Ectodermal cell (in vitro differentiated cells): ENCODE measurements at regions not wholly inside any gene's neighbourhood (a gene's known extent, or its start where the extent isn't known, plus 50 kb on each side); places are given as distances from the start of the nearest gene placed in this dataset.

ENCODE experiments used
- H3K27ac ChIP-seq: 2 replicates; pipeline ENCODE4 v1.7.0; 2013; ENCODE audit warnings: mild to moderate bottlenecking, low read depth, low read length; ENCODE audit not compliant: insufficient read depth, poor library complexity, severe bottlenecking
- H3K27me3 ChIP-seq: 2 replicates; pipeline ENCODE4 v1.7.0; 2013; ENCODE audit warnings: mild to moderate bottlenecking, low read length; ENCODE audit not compliant: insufficient read depth, control insufficient read depth, poor library complexity, severe bottlenecking
- H3K36me3 ChIP-seq: one replicate; pipeline ENCODE4 v1.7.0; 2013; ENCODE audit warnings: low read length; ENCODE audit not compliant: control insufficient read depth, insufficient read depth
- H3K4me1 ChIP-seq: one replicate; pipeline ENCODE4 v1.7.0; 2013; ENCODE audit warnings: low read length; ENCODE audit not compliant: control insufficient read depth, insufficient read depth
- H3K4me3 ChIP-seq: 2 replicates; pipeline ENCODE4 v1.7.0; 2013; ENCODE audit warnings: low read depth, low read length, control low read depth; ENCODE audit not compliant: insufficient read depth
- H3K9me3 ChIP-seq: 2 replicates; pipeline ENCODE4 v1.7.0; 2013; ENCODE audit warnings: mild to moderate bottlenecking, low read length, moderate library complexity; ENCODE audit not compliant: control insufficient read depth
- WGBS, 2 experiments: methylation state at CpG; one replicate each; pipeline ENCODE4 v1.1.7; 2013; ENCODE audit warnings: missing lambda C conversion rate in 2 of 2; 5-methylcytosine and 5-hydroxymethylcytosine counted together

GRCh38 chr6:156725712-156726111 lies 51.5 kb upstream of the ARID1B start:
- Histone ChIP-seq H3K27ac (no peak overlapping the region), H3K4me1 (no peaks in the 10 kb centered on the region), H3K9me3 (no peaks in the 10 kb centered on the region), H3K4me3 (no peak overlapping the region), H3K36me3 (no peaks in the 10 kb centered on the region), H3K27me3 (no peaks in the 10 kb centered on the region)

- no peaks in the 10 kb centered on the region for H3K27me3 ChIP-seq
- no peaks in the 10 kb centered on the region for H3K9me3 ChIP-seq
- H3K36me3 ChIP-seq, result no peaks in the 10 kb centered on the region
- H3K4me1 ChIP-seq, result no peaks in the 10 kb centered on the region
- H3K4me3 ChIP-seq, result no peak overlapping the region
- no peak overlapping the region for H3K27ac ChIP-seq
- WGBS, 2 experiments, result 28 to 33% methylated on average over 17 of the region's 17 CpGs
Observed at GRCh38 chr6:156720691-156721685, 56.2 kb upstream of the ARID1B start.

GRCh38 chr6:156719720-156720563 lies 57.2 kb upstream of the ARID1B start:
- 58 to 59% methylated on average over 50 of the region's 50 CpGs for WGBS, 2 experiments
- Histone ChIP-seq H3K36me3 (no peaks in the 10 kb centered on the region), H3K4me1 (no peaks in the 10 kb centered on the region), H3K9me3 (no peaks in the 10 kb centered on the region), H3K27me3 (no peaks in the 10 kb centered on the region), H3K27ac (no peak overlapping the region), H3K4me3 (no peak overlapping the region)

GRCh38 chr6:156719395-156719719 lies 57.8 kb upstream of the ARID1B start:
- H3K27ac ChIP-seq, result no peak overlapping the region
- no peak overlapping the region for H3K4me3 ChIP-seq
- H3K9me3 ChIP-seq, result no peaks in the 10 kb centered on the region
- no peaks in the 10 kb centered on the region for H3K4me1 ChIP-seq
- 86 to 88% methylated on average over 13 of the region's 13 CpGs for WGBS, 2 experiments
- no peaks in the 10 kb centered on the region for H3K27me3 ChIP-seq
- H3K36me3 ChIP-seq, result no peaks in the 10 kb centered on the region

- H3K27ac ChIP-seq, result no peak overlapping the region
- no peaks in the 10 kb centered on the region for H3K27me3 ChIP-seq
- no peaks in the 10 kb centered on the region for H3K9me3 ChIP-seq
- H3K36me3 ChIP-seq, result no peaks in the 10 kb centered on the region
- H3K4me3 ChIP-seq, result no peak overlapping the region
- WGBS, 2 experiments, result 88 to 92% methylated on average over 17 to 18 of the region's 18 CpGs
- H3K4me1 ChIP-seq, result no peaks in the 10 kb centered on the region
Observed at GRCh38 chr6:156718647-156719394, 58.4 kb upstream of the ARID1B start.

- H3K27ac ChIP-seq, result no peak overlapping the region
- no peaks in the 10 kb centered on the region for H3K27me3 ChIP-seq
- no peaks in the 10 kb centered on the region for H3K36me3 ChIP-seq
- H3K4me3 ChIP-seq, result no peak overlapping the region
- H3K9me3 ChIP-seq, result no peaks in the 10 kb centered on the region
- no peaks in the 10 kb centered on the region for H3K4me1 ChIP-seq
- 94 to 99% methylated on average over 5 of the region's 5 CpGs for WGBS, 2 experiments
Observed at GRCh38 chr6:156717542-156717941, 59.6 kb upstream of the ARID1B start.

- Histone ChIP-seq H3K36me3 (no peaks in the 10 kb centered on the region), H3K4me3 (no peak overlapping the region), H3K4me1 (no peaks in the 10 kb centered on the region), H3K27me3 (no peaks in the 10 kb centered on the region), H3K27ac (no peak overlapping the region), H3K9me3 (no peaks in the 10 kb centered on the region)
- 94% methylated on average over 5 of the region's 5 CpGs for WGBS, 2 experiments
Observed at GRCh38 chr6:156715839-156716238, 61.3 kb upstream of the ARID1B start.

GRCh38 chr6:156713548-156713947 lies 63.6 kb upstream of the ARID1B start:
- no peak overlapping the region for H3K27ac ChIP-seq
- no peaks in the 10 kb centered on the region for H3K27me3 ChIP-seq
- no peaks in the 10 kb centered on the region for H3K4me1 ChIP-seq
- no peaks in the 10 kb centered on the region for H3K9me3 ChIP-seq
- WGBS, 2 experiments, result 85 to 92% methylated on average over 3 to 4 of the region's 5 CpGs
- no peak overlapping the region for H3K4me3 ChIP-seq
- H3K36me3 ChIP-seq, result no peaks in the 10 kb centered on the region

- 86 to 88% methylated on average over 2 of the region's 4 CpGs for WGBS, 2 experiments
Observed at GRCh38 chr6:156710479-156710878, 66.7 kb upstream of the ARID1B start.

GRCh38 chr6:156707818-156708217 lies 69.4 kb upstream of the ARID1B start:
- no peak overlapping the region for H3K4me3 ChIP-seq
- H3K27ac ChIP-seq, result no peak overlapping the region
- H3K4me1 ChIP-seq, result no peaks in the 10 kb centered on the region
- H3K36me3 ChIP-seq, result no peaks in the 10 kb centered on the region
- 92 to 96% methylated on average over 3 of the region's 3 CpGs for WGBS, 2 experiments
- no peaks in the 10 kb centered on the region for H3K27me3 ChIP-seq
- H3K9me3 ChIP-seq, result no peaks in the 10 kb centered on the region

More at GRCh38 chr6:156710479-156710878, 66.7 kb upstream of the ARID1B start:
- H3K27ac ChIP-seq, result no peak overlapping the region
- no peaks in the 10 kb centered on the region for H3K27me3 ChIP-seq
- no peaks in the 10 kb centered on the region for H3K4me1 ChIP-seq
- no peaks in the 10 kb centered on the region for H3K36me3 ChIP-seq
- no peak overlapping the region for H3K4me3 ChIP-seq
- no peaks in the 10 kb centered on the region for H3K9me3 ChIP-seq
